OCI-LY1 (cell line): ENCODE measurements at regions not wholly inside any gene's neighbourhood (a gene's known extent, or its start where the extent isn't known, plus 50 kb on each side); places are given as distances from the start of the nearest gene placed in this dataset.

Source experiments
- EZH2 ChIP-seq: fragments of 200-600 bp; sonication (generic), shearing (Covaris generic); IDR thresholded peaks from 2 replicates; pipeline ENCODE4 v1.8.0; 2017; ENCODE audit warnings: borderline replicate concordance, mixed run types, mild to moderate bottlenecking, antibody characterized with exemption, low read length, moderate library complexity, mixed read lengths
- TF ChIP-seq, protein P1 (sequence below): fragments of 200-600 bp; sonication (generic), shearing (Covaris generic); IDR thresholded peaks from 2 replicates; pipeline ENCODE4 v1.5.1; 2017; ENCODE audit warnings: mild to moderate bottlenecking, antibody characterized with exemption, low read length, moderate library complexity, mixed read lengths

- TF ChIP-seq, protein P1, sequence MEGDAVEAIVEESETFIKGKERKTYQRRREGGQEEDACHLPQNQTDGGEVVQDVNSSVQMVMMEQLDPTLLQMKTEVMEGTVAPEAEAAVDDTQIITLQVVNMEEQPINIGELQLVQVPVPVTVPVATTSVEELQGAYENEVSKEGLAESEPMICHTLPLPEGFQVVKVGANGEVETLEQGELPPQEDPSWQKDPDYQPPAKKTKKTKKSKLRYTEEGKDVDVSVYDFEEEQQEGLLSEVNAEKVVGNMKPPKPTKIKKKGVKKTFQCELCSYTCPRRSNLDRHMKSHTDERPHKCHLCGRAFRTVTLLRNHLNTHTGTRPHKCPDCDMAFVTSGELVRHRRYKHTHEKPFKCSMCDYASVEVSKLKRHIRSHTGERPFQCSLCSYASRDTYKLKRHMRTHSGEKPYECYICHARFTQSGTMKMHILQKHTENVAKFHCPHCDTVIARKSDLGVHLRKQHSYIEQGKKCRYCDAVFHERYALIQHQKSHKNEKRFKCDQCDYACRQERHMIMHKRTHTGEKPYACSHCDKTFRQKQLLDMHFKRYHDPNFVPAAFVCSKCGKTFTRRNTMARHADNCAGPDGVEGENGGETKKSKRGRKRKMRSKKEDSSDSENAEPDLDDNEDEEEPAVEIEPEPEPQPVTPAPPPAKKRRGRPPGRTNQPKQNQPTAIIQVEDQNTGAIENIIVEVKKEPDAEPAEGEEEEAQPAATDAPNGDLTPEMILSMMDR, result no peak
- no peak for TF ChIP-seq EZH2
Observed at GRCh38 chr2:53569957-53570727, 197.5 kb upstream of the CHAC2 start.
